Spinal cord (tissue), 9 donors: ENCODE measurements at regions not wholly inside any gene's neighbourhood (a gene's known extent, or its start where the extent isn't known, plus 50 kb on each side); places are given as distances from the start of the nearest gene placed in this dataset.
A peak's percentile ranks its signal among the peaks of the same experiment; 100 is the strongest.

ENCODE experiments used
- DNase-seq, 6 donors: peaks; one replicate each; pipeline versions ENCODE4 v3.0.0 to v3.0.0-alpha.2; 2013 to 2015; ENCODE audit warnings: low spot score in 6 of 6, low read depth in 4 of 6
- H3K27ac ChIP-seq: one replicate; pipeline ENCODE4 v1.5.1; 2013; ENCODE audit warnings: low read depth, low read length, control low read depth
- H3K27me3 ChIP-seq: one replicate; pipeline ENCODE4 v1.6.1; 2013; ENCODE audit warnings: low read length; ENCODE audit not compliant: control insufficient read depth, insufficient read depth
- H3K36me3 ChIP-seq: one replicate; pipeline ENCODE4 v1.6.1; 2013; ENCODE audit warnings: low read length; ENCODE audit not compliant: control insufficient read depth, insufficient read depth
- H3K4me1 ChIP-seq: one replicate; pipeline ENCODE4 v1.6.1; 2013; ENCODE audit warnings: low read length; ENCODE audit not compliant: control insufficient read depth, insufficient read depth
- H3K4me3 ChIP-seq: one replicate; pipeline ENCODE4 v1.5.1; 2013; ENCODE audit warnings: low read depth, low read length, control low read depth
- H3K9me3 ChIP-seq: one replicate; pipeline ENCODE4 v1.6.1; 2013; ENCODE audit warnings: low read length; ENCODE audit not compliant: control insufficient read depth, insufficient read depth
- WGBS: methylation state at CpG from one replicate; pipeline ENCODE4 v1.1.5; 2013; ENCODE audit warnings: missing lambda C conversion rate; ENCODE audit not compliant: insufficient coverage; 5-methylcytosine and 5-hydroxymethylcytosine counted together
- donor health status: healthy.

GRCh38 chr6:99850841-99851240 lies 143.2 kb downstream of the MCHR2 start:
- H3K36me3 ChIP-seq = no peaks in the 10 kb centered on the region
- H3K4me3 ChIP-seq = no peak overlapping the region
- H3K27me3 ChIP-seq = no peaks in the 10 kb centered on the region
- no peak for DNase-seq
- no peaks in the 10 kb centered on the region for H3K4me1 ChIP-seq
- 80% methylated on average over 1 of the region's 2 CpGs for WGBS
- no peak overlapping the region for H3K27ac ChIP-seq
- no peaks in the 10 kb centered on the region for H3K9me3 ChIP-seq

- no peak for DNase-seq
- H3K4me3 ChIP-seq = no peak overlapping the region
- no peaks in the 10 kb centered on the region for H3K9me3 ChIP-seq
- H3K36me3 ChIP-seq = no peaks in the 10 kb centered on the region
- WGBS = no CpG with 5 or more reads among the region's 3 CpGs
- H3K4me1 ChIP-seq = no peaks in the 10 kb centered on the region
- no peak overlapping the region for H3K27ac ChIP-seq
- no peaks in the 10 kb centered on the region for H3K27me3 ChIP-seq
Measured at GRCh38 chr6:99852031-99852430, 142.0 kb downstream of the MCHR2 start.

- H3K9me3 ChIP-seq = no peaks in the 10 kb centered on the region
- H3K4me3 ChIP-seq = no peak overlapping the region
- no peak overlapping the region for H3K27ac ChIP-seq
- H3K27me3 ChIP-seq = no peaks in the 10 kb centered on the region
- H3K36me3 ChIP-seq = no peaks in the 10 kb centered on the region
- no peaks in the 10 kb centered on the region for H3K4me1 ChIP-seq
- DNase-seq = no peak
- WGBS = no CpG with 5 or more reads among the region's 3 CpGs
Measured at GRCh38 chr6:99867026-99867425, 127.0 kb downstream of the MCHR2 start.

- DNase-seq = peak; percentile 57 to 94 (median 74)
- H3K4me1 ChIP-seq = no peaks in the 10 kb centered on the region
- no peaks in the 10 kb centered on the region for H3K27me3 ChIP-seq
- no peak overlapping the region for H3K4me3 ChIP-seq
- no peak overlapping the region for H3K27ac ChIP-seq
- WGBS = 3% methylated on average over 12 of the region's 13 CpGs
- H3K9me3 ChIP-seq = no peaks in the 10 kb centered on the region
- H3K36me3 ChIP-seq = no peaks in the 10 kb centered on the region
Measured at GRCh38 chr6:99868074-99868702, 125.8 kb downstream of the MCHR2 start.
